Natural killer cell (primary cell): ENCODE measurements at regions not wholly inside any gene's neighbourhood (a gene's known extent, or its start where the extent isn't known, plus 50 kb on each side); places are given as distances from the start of the nearest gene placed in this dataset.
"Not testable (repeated sequence)": the region's sequence is repeated elsewhere in the genome, so short reads cannot be mapped to it uniquely, and the experiment has no call there.

Experiments
- ATAC-seq, 3 donors: fragments of 150-1000 bp in 2 of 3; fragments of 200-7000 bp in 1 of 3; cut with Tn5 transposase; 1 replicate in 1 of 3; 2 replicates in 2 of 3; pipeline ENCODE4 v1.10.0; 2021; ENCODE audit warnings: mild to moderate bottlenecking in 2 of 3, moderate library complexity in 2 of 3
- DNase-seq, 2 donors: peaks; one replicate each; pipeline versions ENCODE4 v3.0.0 to v3.0.0-alpha.2; 2013 to 2021; ENCODE audit warnings: mixed read lengths in 1 of 2
- H3K27ac ChIP-seq: one replicate; pipeline ENCODE4 v1.5.1; 2013; ENCODE audit warnings: mild to moderate bottlenecking, low read length
- H3K27me3 ChIP-seq: one replicate; pipeline ENCODE4 v1.6.1; 2013; ENCODE audit warnings: low read length; ENCODE audit not compliant: control insufficient read depth, insufficient read depth
- H3K36me3 ChIP-seq: one replicate; pipeline ENCODE4 v1.6.1; 2013; ENCODE audit warnings: low read length; ENCODE audit not compliant: control insufficient read depth, insufficient read depth
- H3K4me1 ChIP-seq: one replicate; pipeline ENCODE4 v1.6.1; 2013; ENCODE audit warnings: low read length; ENCODE audit not compliant: control insufficient read depth, insufficient read depth
- H3K4me3 ChIP-seq: one replicate; pipeline ENCODE4 v1.5.1; 2013; ENCODE audit warnings: low read length
- H3K9me3 ChIP-seq: one replicate; pipeline ENCODE4 v1.6.1; 2013; ENCODE audit warnings: low read length; ENCODE audit not compliant: control insufficient read depth, insufficient read depth
- H3K27ac Mint-ChIP-seq, 2 donors: one replicate each; pipeline ENCODE4 v1.8.0; 2022; ENCODE audit warnings: mild to moderate bottlenecking in 2 of 2, mixed read lengths in 2 of 2, moderate library complexity in 1 of 2
- H3K27me3 Mint-ChIP-seq, 2 donors: one replicate each; pipeline ENCODE4 v1.8.0; 2022; ENCODE audit warnings: low read depth in 2 of 2, mixed read lengths in 2 of 2
- H3K36me3 Mint-ChIP-seq: one replicate; pipeline ENCODE4 v1.8.0; 2022; ENCODE audit warnings: mixed read lengths
- H3K4me1 Mint-ChIP-seq, 2 donors: one replicate each; pipeline ENCODE4 v1.8.0; 2022; ENCODE audit warnings: mixed read lengths in 2 of 2
- H3K4me3 Mint-ChIP-seq: one replicate; pipeline ENCODE4 v1.8.0; 2022; ENCODE audit warnings: mild to moderate bottlenecking, moderate library complexity, mixed read lengths
- H3K9me3 Mint-ChIP-seq, 2 donors: one replicate each; pipeline ENCODE4 v1.8.0; 2022; ENCODE audit warnings: mixed read lengths in 2 of 2
- WGBS: methylation state at CpG from one replicate; pipeline ENCODE4 v1.1.7; 2013; ENCODE audit warnings: missing lambda C conversion rate; ENCODE audit not compliant: insufficient coverage; 5-methylcytosine and 5-hydroxymethylcytosine counted together
- intact Hi-C: fragments of 100-400 bp; cut with micrococcal nuclease; formaldehyde crosslinking; loops from one replicate; pipeline ENCODE4 v1.14.2; 2022
- TF ChIP-seq, protein P1 (sequence below): fragments of 200-600 bp; IDR thresholded peaks from one replicate; pipeline ENCODE4 v1.8.0; 2022; ENCODE audit warnings: antibody characterized with exemption

DNA sequence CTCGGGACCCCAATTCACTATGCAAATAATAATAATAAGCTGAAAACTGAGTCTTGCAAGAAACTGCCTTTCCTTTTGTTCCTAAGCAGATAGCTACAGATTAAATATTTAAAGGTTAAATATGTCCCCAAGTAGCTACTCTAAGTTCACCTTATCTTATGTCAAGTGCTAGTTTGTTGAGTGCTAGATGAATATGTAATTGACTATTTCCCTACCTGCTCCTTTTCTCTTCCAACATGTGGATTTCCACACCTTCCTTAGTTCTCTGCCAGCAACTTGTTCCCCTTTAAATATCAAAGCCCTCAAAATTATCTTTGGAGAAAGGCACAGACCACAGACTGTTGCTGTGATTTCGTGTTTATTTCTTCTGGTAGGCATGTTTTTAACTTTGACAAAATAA lies 709.2 kb upstream of the SLITRK1 start:
- H3K27ac Mint-ChIP-seq, result no peak overlapping the region
- Histone ChIP-seq H3K4me1 (no peaks in the 10 kb centered on the region), H3K4me3 (no peak overlapping the region), H3K36me3 (no peaks in the 10 kb centered on the region), H3K9me3 (no peaks in the 10 kb centered on the region), H3K27ac (no peak overlapping the region), H3K27me3 (no peaks in the 10 kb centered on the region)
- DNase-seq, result no peak
- intact Hi-C loops, result no loop called here
- H3K27me3 Mint-ChIP-seq, result no peaks in the 10 kb centered on the region
- H3K4me3 Mint-ChIP-seq, result no peak overlapping the region
- TF ChIP-seq, protein P1, sequence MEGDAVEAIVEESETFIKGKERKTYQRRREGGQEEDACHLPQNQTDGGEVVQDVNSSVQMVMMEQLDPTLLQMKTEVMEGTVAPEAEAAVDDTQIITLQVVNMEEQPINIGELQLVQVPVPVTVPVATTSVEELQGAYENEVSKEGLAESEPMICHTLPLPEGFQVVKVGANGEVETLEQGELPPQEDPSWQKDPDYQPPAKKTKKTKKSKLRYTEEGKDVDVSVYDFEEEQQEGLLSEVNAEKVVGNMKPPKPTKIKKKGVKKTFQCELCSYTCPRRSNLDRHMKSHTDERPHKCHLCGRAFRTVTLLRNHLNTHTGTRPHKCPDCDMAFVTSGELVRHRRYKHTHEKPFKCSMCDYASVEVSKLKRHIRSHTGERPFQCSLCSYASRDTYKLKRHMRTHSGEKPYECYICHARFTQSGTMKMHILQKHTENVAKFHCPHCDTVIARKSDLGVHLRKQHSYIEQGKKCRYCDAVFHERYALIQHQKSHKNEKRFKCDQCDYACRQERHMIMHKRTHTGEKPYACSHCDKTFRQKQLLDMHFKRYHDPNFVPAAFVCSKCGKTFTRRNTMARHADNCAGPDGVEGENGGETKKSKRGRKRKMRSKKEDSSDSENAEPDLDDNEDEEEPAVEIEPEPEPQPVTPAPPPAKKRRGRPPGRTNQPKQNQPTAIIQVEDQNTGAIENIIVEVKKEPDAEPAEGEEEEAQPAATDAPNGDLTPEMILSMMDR, result no peak
- WGBS, result 83% methylated on average over 1 of the region's 2 CpGs
- H3K9me3 Mint-ChIP-seq, result peaks cover 7 to 8% of the 10 kb centered on the region in 2 donors
- no peaks in the 10 kb centered on the region for H3K36me3 Mint-ChIP-seq
- no peak for ATAC-seq
- H3K4me1 Mint-ChIP-seq, result no peaks in the 10 kb centered on the region

DNA sequence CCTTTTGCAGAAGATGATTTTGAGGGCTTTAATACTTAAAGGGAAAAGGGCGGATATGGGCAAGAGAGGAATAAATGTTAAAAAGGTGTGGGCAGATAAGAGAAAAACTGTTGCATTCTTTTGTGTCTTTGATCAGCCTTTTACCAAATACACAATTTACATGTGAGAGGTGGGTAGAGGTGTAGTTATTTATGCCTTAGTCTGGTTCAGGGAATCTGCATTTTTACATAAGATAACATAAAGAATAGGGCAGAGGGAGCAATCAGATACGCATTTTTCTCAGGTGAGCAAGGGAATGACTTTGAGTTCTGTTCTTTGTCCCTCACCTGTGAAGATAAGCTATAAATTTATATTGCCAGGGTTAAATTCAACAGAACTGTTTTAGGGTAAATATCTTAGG lies 708.4 kb upstream of the SLITRK1 start:
- H3K9me3 ChIP-seq, result no peaks in the 10 kb centered on the region
- Mint-ChIP-seq H3K4me1 (no peaks in the 10 kb centered on the region), H3K4me3 (no peak overlapping the region), H3K9me3 (peaks cover 6 to 10% of the 10 kb centered on the region in 2 donors), H3K27me3 (no peaks in the 10 kb centered on the region), H3K36me3 (no peaks in the 10 kb centered on the region), H3K27ac (no peak overlapping the region)
- no peak for ATAC-seq
- TF ChIP-seq, protein P1, result no peak
- H3K4me1 ChIP-seq, result no peaks in the 10 kb centered on the region
- H3K27ac ChIP-seq, result no peak overlapping the region
- DNase-seq, result no peak
- WGBS, result 77% methylated on average over 1 of the region's 2 CpGs
- no peak overlapping the region for H3K4me3 ChIP-seq
- H3K36me3 ChIP-seq, result no peaks in the 10 kb centered on the region
- no peaks in the 10 kb centered on the region for H3K27me3 ChIP-seq
- intact Hi-C loops, result no loop called here

DNA sequence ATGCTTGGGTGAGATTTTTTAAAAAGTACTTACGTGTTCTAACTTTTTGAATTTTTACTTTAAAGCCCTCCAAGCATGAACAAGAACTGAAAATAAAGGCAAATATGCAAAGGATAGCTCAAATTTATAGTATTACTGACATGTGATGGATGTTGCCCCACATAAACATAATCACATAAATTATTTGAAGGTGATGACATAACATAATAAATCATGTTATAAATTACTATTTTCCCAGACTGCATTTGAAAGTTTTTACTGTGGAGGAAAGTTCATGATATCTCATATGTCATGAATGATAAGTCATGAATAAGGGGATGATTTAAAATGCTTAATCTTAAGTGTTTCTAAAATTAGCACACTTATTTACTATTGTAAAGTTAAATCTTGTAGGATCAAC lies 705.7 kb upstream of the SLITRK1 start:
- Histone ChIP-seq H3K27me3 (no peaks in the 10 kb centered on the region), H3K4me1 (no peaks in the 10 kb centered on the region), H3K9me3 (no peaks in the 10 kb centered on the region), H3K27ac (no peak overlapping the region), H3K36me3 (no peaks in the 10 kb centered on the region), H3K4me3 (no peak overlapping the region)
- H3K9me3 Mint-ChIP-seq, result peaks cover 6 to 13% of the 10 kb centered on the region in 2 donors
- H3K27me3 Mint-ChIP-seq, result no peaks in the 10 kb centered on the region
- ATAC-seq (no peak), DNase-seq (no peak)
- no peaks in the 10 kb centered on the region for H3K4me1 Mint-ChIP-seq
- intact Hi-C loops, result no loop called here
- H3K36me3 Mint-ChIP-seq, result no peaks in the 10 kb centered on the region
- H3K27ac Mint-ChIP-seq, result no peak overlapping the region
- H3K4me3 Mint-ChIP-seq, result no peak overlapping the region
- TF ChIP-seq, protein P1, result no peak
- no CpG with 5 or more reads among the region's 1 CpG for WGBS

DNA sequence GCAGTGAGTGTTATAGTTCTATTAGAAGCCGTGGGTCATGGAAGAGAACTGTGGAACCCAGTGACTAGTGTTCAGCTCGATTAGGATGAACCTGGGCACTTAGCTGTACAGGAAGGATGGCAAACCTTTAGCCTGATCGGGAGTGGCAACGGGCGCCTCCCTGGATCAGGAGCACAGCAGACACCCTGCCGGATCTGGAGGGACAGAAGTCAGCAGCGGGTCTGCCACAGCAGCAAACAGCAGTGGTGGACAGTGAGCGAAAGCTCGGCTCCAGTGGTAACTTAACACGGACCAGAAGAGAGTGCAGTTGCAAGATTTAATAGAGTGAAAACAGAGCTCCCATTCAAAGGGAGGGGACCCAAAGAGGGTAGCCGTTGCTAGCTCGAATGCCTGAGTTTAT lies 697.6 kb upstream of the SLITRK1 start:
- H3K27ac ChIP-seq, H3K27me3 ChIP-seq, H3K27ac Mint-ChIP-seq, H3K4me3 ChIP-seq, ATAC-seq, H3K27me3 Mint-ChIP-seq, H3K4me1 ChIP-seq, DNase-seq, H3K36me3 Mint-ChIP-seq, H3K4me1 Mint-ChIP-seq, H3K36me3 ChIP-seq, intact Hi-C loops, H3K9me3 ChIP-seq, H3K4me3 Mint-ChIP-seq: not testable (repeated sequence)
- WGBS, result 88% methylated on average over 12 of the region's 12 CpGs
- peaks cover 7 to 12% of the 10 kb centered on the region in 2 donors for H3K9me3 Mint-ChIP-seq
